Spleen (tissue), 11 donors: ENCODE measurements at regions not wholly inside any gene's neighbourhood (a gene's known extent, or its start where the extent isn't known, plus 50 kb on each side); places are given as distances from the start of the nearest gene placed in this dataset.
"Not testable (repeated sequence)": the region's sequence is repeated elsewhere in the genome, so short reads cannot be mapped to it uniquely, and the experiment has no call there.

Experiments
- DNase-seq: peaks from one replicate; pipeline ENCODE4 v3.0.0-alpha.2; 2020
- H3K27ac ChIP-seq, 8 donors: fragments of 200-600 bp; sonication (generic) in 7 of 8; 1 replicate in 4 of 8; 2 replicates in 4 of 8; pipeline versions ENCODE4 v1.5.0 to v1.8.0; 2016 to 2021; ENCODE audit warnings: inconsistent platforms in 4 of 8, mild to moderate bottlenecking in 4 of 8, moderate library complexity in 1 of 8
- H3K27me3 ChIP-seq, 7 donors: fragments of 200-600 bp; sonication (generic) in 6 of 7; replicated peaks in 1 of 7; 1 replicate in 4 of 7; 2 replicates in 3 of 7; pipeline versions ENCODE4 v1.5.0 to v1.8.0; 2016 to 2021; ENCODE audit warnings: inconsistent platforms in 3 of 7, mild to moderate bottlenecking in 1 of 7
- H3K36me3 ChIP-seq, 6 donors: fragments of 200-600 bp; sonication (generic) in 5 of 6; 1 replicate in 4 of 6; 2 replicates in 2 of 6; pipeline versions ENCODE4 v1.5.0 to v1.8.0; 2016 to 2021; ENCODE audit warnings: inconsistent platforms in 2 of 6
- H3K4me1 ChIP-seq, 6 donors: fragments of 200-600 bp; sonication (generic) in 5 of 6; 1 replicate in 3 of 6; 2 replicates in 3 of 6; pipeline versions ENCODE4 v1.5.0 to v1.8.0; 2016 to 2021; ENCODE audit warnings: inconsistent platforms in 3 of 6
- H3K4me3 ChIP-seq, 8 donors: fragments of 200-600 bp; sonication (generic) in 7 of 8; 1 replicate in 4 of 8; 2 replicates in 4 of 8; pipeline versions ENCODE4 v1.5.0 to v1.8.0; 2016 to 2021; ENCODE audit warnings: inconsistent platforms in 4 of 8, mild to moderate bottlenecking in 4 of 8, moderate library complexity in 2 of 8
- H3K9me3 ChIP-seq, 8 donors: fragments of 200-600 bp; sonication (generic) in 7 of 8; 1 replicate in 4 of 8; 2 replicates in 4 of 8; pipeline versions ENCODE4 v1.5.0 to v1.8.0; 2016 to 2021; ENCODE audit warnings: inconsistent platforms in 4 of 8
- CTCF ChIP-seq, 11 experiments: fragments of 200-600 bp in 7 of 11; fragments of 450-650 bp in 4 of 11; sonication (generic) in 4 of 11; IDR thresholded peaks in 8 of 11; conservative IDR thresholded peaks in 3 of 11; 1 replicate in 7 of 11; 2 replicates in 4 of 11; pipeline versions ENCODE4 v1.4.0 to v1.8.0; 2016 to 2021; ENCODE audit warnings: antibody characterized with exemption in 11 of 11, inconsistent platforms in 4 of 11, mild to moderate bottlenecking in 1 of 11
- POLR2A ChIP-seq, 3 donors: fragments of 450-650 bp; IDR thresholded peaks; one replicate each; pipeline ENCODE4 v1.5.1; 2017; ENCODE audit warnings: antibody characterized with exemption in 3 of 3, mild to moderate bottlenecking in 1 of 3
- POLR2AphosphoS5 ChIP-seq, 3 donors: sonication (generic); formaldehyde crosslinking; IDR thresholded peaks; one replicate each; pipeline ENCODE4 v1.5.1; 2017; ENCODE audit warnings: antibody characterized with exemption in 3 of 3
- WGBS, 5 donors: extraction: QIAGEN DNeasy Blood & Tissue Kit in 3 of 5; methylation state at CpG; one replicate each; pipeline versions ENCODE4 v1.1.5 to v1.1.7; 2013 to 2018; 5-methylcytosine and 5-hydroxymethylcytosine counted together
- intact Hi-C: fragments of 100-400 bp; cut with DNase I; formaldehyde crosslinking; loops from one replicate; pipeline ENCODE4 v1.15.0; 2023; ENCODE audit warnings: low total_unique reads
- donor health status: healthy with polysubstance abuse.
- donor health status: DM: no; HTN: no; CAD: no; lungs with moderate emphysema.
- donor health status: DM: no; HTN: no; CAD: no.
- donor health status: Bipolar disorder and iron deficiency.
- donor health status: healthy.
- donor health status: DM: no; HTN: no; CAD: no.
- donor health status: DM: yes; HTN: yes; CAD: no.

GRCh38 chr6:106860940-106861339 is 113.6 kb downstream of the CD24 start:
- H3K9me3 ChIP-seq: peaks cover 0 to 33% (median 16%) of the 10 kb centered on the region in 8 donors
- no peaks in the 10 kb centered on the region for H3K4me1 ChIP-seq
- WGBS, 5 donors: 89 to 95% (median 91%) methylated on average over 3 to 4 of the region's 4 CpGs
- no peak for DNase-seq
- intact Hi-C loops: no loop called here
- no peak overlapping the region for H3K27ac ChIP-seq
- TF ChIP-seq CTCF (IDR thresholded peaks at IDR 0.05 in 8 of 11, conservative IDR thresholded peaks at IDR 0.05 in 3 of 11): no peak
- no peak for TF ChIP-seq POLR2AphosphoS5 (IDR thresholded peaks at IDR 0.05)
- TF ChIP-seq POLR2A (IDR thresholded peaks at IDR 0.05): no peak
- no peak overlapping the region for H3K4me3 ChIP-seq
- no peaks in the 10 kb centered on the region for H3K36me3 ChIP-seq
- H3K27me3 ChIP-seq: peaks cover 0 to 5% (median 0%) of the 10 kb centered on the region in 7 donors

DNA sequence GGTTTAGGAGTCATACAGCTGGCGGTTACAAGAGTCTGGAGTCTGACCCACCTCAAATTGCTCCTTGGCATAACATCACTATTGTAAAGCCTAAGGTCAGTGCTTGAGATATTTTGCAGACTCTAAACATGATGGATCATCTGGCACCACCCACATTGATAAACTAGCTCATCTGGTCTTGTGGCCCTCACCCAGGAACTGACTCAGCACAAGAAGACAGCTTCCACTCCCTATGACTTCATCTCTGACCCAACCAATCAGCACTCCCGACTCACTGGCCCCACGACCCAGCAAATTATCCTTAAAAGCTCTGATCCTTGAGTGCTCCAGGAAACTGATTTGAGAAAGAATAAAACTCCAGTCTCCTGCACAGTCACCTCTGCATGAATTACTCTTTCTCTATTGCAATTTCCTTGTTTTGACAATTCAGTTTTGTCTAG is 115.9 kb downstream of the CD24 start:
- Histone ChIP-seq H3K27ac (no peak overlapping the region), H3K27me3 (no peaks in the 10 kb centered on the region), H3K4me3 (no peak overlapping the region), H3K36me3 (no peaks in the 10 kb centered on the region), H3K4me1 (no peaks in the 10 kb centered on the region), H3K9me3 (peaks cover 0 to 33% (median 16%) of the 10 kb centered on the region in 8 donors)
- no peak for DNase-seq
- WGBS, 5 donors: 65 to 76% (median 72%) methylated on average over 3 of the region's 3 CpGs
- intact Hi-C loops: no loop called here
- TF ChIP-seq POLR2AphosphoS5 (IDR thresholded peaks at IDR 0.05) (no peak), CTCF (IDR thresholded peaks at IDR 0.05 in 8 of 11, conservative IDR thresholded peaks at IDR 0.05 in 3 of 11) (no peak), POLR2A (IDR thresholded peaks at IDR 0.05) (no peak)

- H3K4me3 ChIP-seq: no peak overlapping the region
- H3K27ac ChIP-seq: no peak overlapping the region
- 85 to 89% (median 87%) methylated on average over 9 of the region's 9 CpGs for WGBS, 5 donors
- no peaks in the 10 kb centered on the region for H3K27me3 ChIP-seq
- no peaks in the 10 kb centered on the region for H3K36me3 ChIP-seq
- no peaks in the 10 kb centered on the region for H3K4me1 ChIP-seq
- intact Hi-C loops: no loop called here
- no peak for DNase-seq
- TF ChIP-seq POLR2A (IDR thresholded peaks at IDR 0.05): no peak
- no peak for TF ChIP-seq POLR2AphosphoS5 (IDR thresholded peaks at IDR 0.05)
- TF ChIP-seq CTCF (IDR thresholded peaks at IDR 0.05 in 8 of 11, conservative IDR thresholded peaks at IDR 0.05 in 3 of 11): no peak
- H3K9me3 ChIP-seq: peaks cover 0 to 29% (median 13%) of the 10 kb centered on the region in 8 donors
Measured at GRCh38 chr6:106857771-106858652, 116.5 kb downstream of the CD24 start.

DNA sequence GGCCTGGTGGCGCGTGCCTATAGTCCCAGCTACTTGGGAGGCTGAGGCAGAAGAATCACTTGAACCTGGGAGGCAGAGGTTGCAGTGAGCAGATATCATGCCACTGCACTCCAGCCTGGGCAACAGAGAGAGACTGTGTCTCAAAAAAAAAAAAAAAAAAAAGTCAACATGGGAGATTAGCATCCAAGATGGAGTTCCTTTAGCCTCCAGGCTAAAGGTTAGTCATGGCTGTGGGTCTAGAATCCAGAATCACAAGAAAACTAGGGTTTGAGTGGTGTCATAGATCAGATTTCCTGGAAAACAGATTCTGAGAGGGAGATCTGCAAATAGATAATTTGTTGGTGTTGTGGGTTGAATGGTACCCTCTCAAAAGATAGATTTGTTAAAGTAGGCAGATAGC is 117.2 kb downstream of the CD24 start:
- 90 to 97% (median 93%) methylated on average over 2 of the region's 2 CpGs for WGBS, 5 donors
- H3K27me3 ChIP-seq, H3K36me3 ChIP-seq, H3K4me3 ChIP-seq, intact Hi-C loops, DNase-seq, H3K4me1 ChIP-seq, H3K27ac ChIP-seq: not testable (repeated sequence)
- peaks cover 0 to 27% (median 15%) of the 10 kb centered on the region in 8 donors for H3K9me3 ChIP-seq
